ENCODE measurements at regions not wholly inside any gene's neighbourhood (a gene's known extent, or its start where the extent isn't known, plus 50 kb on each side); places are given as distances from the start of the nearest gene placed in this dataset.

DNA sequence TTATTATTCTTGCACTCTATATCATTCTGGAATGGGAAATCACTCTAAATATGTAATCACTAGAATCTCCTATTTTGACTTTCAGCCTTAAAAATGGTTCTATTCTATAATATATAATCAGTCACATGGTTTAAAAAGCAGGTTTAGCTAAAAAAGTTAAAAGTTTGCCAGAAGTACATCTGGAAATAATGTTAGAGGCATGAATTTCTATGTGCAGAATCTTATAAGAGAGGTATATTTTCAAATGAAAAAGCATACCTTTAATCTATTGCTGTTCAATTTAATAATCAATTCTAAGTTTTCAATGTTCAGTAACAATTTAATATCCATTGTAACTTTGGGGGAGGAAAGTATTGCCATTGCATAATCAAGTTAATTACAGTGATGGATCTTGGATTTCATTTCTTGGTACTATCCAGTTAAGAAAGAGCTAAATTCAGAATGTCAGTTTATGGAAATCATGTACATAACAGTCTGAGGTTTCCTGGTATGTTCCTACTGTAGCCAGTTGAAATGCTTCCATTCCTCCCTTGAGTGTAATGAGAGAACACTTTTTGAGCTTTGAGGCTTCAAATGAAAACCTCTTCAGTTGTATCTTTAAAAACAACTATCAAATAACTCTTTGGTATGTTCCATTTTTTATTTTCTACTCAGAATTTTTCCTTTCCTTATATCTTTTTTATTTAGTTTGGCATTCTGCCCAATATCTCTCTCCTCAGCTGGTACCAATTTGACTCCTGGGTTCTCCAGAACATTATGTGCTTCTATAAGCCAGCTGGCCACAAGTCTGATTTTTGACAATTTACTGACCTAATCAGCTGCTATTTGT is 175.7 kb upstream of the COL11A1 start:
- TF ChIP-seq ZZZ3 (IDR thresholded peaks at IDR 0.05; ENCODE audit: control insufficient read depth, insufficient read length, low read depth), result no peak
- TF ChIP-seq ATF7 (IDR thresholded peaks at IDR 0.05; ENCODE audit: low read depth), result no peak
- no peak for TF ChIP-seq CREB1 (IDR thresholded peaks at IDR 0.05; ENCODE audit: low read depth)
- TF ChIP-seq IKZF1 (conservative IDR thresholded peaks at IDR 0.05), result no peak
- no peak for TF ChIP-seq HDAC6 (IDR thresholded peaks at IDR 0.05; ENCODE audit: unreplicated experiment)
- TF ChIP-seq SMAD5 (IDR thresholded peaks at IDR 0.05; ENCODE audit: low read depth), result no peak
- no peak for TF ChIP-seq ZNF384 (IDR thresholded peaks at IDR 0.05; ENCODE audit: borderline replicate concordance, low read depth, low read length)
- no peak for TF ChIP-seq EP300 (IDR thresholded peaks at IDR 0.05; ENCODE audit: borderline replicate concordance in 1 of 2, control insufficient read depth in 1 of 2, low read depth in 2 of 2, low read length in 2 of 2)
- no peak for TF ChIP-seq SMAD1 (IDR thresholded peaks at IDR 0.05; ENCODE audit: low read depth, partially characterized antibody)
- TF ChIP-seq ZNF622 (IDR thresholded peaks at IDR 0.05), result no peak
- no peak for TF ChIP-seq PKNOX1 (IDR thresholded peaks at IDR 0.05)
- TF ChIP-seq E2F4 (IDR thresholded peaks at IDR 0.05; ENCODE audit: low read depth, low read length), result no peak
- TF ChIP-seq RFX5 (IDR thresholded peaks at IDR 0.05; ENCODE audit: low read depth, low read length), result no peak
- TF ChIP-seq KLF5 (IDR thresholded peaks at IDR 0.05; ENCODE audit: partially characterized antibody), result no peak
- no peak for TF ChIP-seq NR2C2 (IDR thresholded peaks at IDR 0.05; ENCODE audit: borderline replicate concordance, control insufficient read depth, insufficient read length, low read depth)
- TF ChIP-seq, protein P1, sequence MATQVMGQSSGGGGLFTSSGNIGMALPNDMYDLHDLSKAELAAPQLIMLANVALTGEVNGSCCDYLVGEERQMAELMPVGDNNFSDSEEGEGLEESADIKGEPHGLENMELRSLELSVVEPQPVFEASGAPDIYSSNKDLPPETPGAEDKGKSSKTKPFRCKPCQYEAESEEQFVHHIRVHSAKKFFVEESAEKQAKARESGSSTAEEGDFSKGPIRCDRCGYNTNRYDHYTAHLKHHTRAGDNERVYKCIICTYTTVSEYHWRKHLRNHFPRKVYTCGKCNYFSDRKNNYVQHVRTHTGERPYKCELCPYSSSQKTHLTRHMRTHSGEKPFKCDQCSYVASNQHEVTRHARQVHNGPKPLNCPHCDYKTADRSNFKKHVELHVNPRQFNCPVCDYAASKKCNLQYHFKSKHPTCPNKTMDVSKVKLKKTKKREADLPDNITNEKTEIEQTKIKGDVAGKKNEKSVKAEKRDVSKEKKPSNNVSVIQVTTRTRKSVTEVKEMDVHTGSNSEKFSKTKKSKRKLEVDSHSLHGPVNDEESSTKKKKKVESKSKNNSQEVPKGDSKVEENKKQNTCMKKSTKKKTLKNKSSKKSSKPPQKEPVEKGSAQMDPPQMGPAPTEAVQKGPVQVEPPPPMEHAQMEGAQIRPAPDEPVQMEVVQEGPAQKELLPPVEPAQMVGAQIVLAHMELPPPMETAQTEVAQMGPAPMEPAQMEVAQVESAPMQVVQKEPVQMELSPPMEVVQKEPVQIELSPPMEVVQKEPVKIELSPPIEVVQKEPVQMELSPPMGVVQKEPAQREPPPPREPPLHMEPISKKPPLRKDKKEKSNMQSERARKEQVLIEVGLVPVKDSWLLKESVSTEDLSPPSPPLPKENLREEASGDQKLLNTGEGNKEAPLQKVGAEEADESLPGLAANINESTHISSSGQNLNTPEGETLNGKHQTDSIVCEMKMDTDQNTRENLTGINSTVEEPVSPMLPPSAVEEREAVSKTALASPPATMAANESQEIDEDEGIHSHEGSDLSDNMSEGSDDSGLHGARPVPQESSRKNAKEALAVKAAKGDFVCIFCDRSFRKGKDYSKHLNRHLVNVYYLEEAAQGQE (IDR thresholded peaks at IDR 0.05; ENCODE audit: low read depth, low read length), result no peak
- Histone ChIP-seq H3K4me1 (ENCODE audit: control insufficient read depth, insufficient read depth, low read length) (no peaks in the 10 kb centered on the region), H2AFZ (ENCODE audit: control insufficient read depth, low read depth, low read length) (no peak overlapping the region), H3K36me3 (ENCODE audit: control insufficient read depth in 2 of 2, insufficient read depth in 2 of 2, low read length in 1 of 2) (no peaks in the 10 kb centered on the region), H3K27me3 (replicated peaks in 1 of 2; ENCODE audit: control insufficient read depth in 2 of 2, insufficient read depth in 2 of 2, low read length in 1 of 2) (no peaks in the 10 kb centered on the region), H3K4me2 (ENCODE audit: control insufficient read depth, insufficient read depth) (no peak overlapping the region), H3K79me2 (ENCODE audit: control insufficient read depth, insufficient read depth, low read length) (no peaks in the 10 kb centered on the region), H3K9ac (ENCODE audit: control insufficient read depth, insufficient read depth, low read length) (no peak overlapping the region), H4K20me1 (ENCODE audit: control insufficient read depth, insufficient read depth) (no peaks in the 10 kb centered on the region), H3K9me3 (replicated peaks; ENCODE audit: control insufficient read depth, insufficient read depth, low read length) (no peaks in the 10 kb centered on the region), H3K27ac (ENCODE audit: control insufficient read depth, insufficient read depth) (no peak overlapping the region), H3K4me3 (no peak overlapping the region)
- DNase-seq (ENCODE audit: low read depth, low spot score) (no peak), ATAC-seq (no peak), FAIRE-seq (no peak)
- RAD21 ChIA-PET (ENCODE audit: unreplicated experiment), result no interaction called here
- POLR2A ChIA-PET, result no interaction called here
- SMC1A ChIA-PET (ENCODE audit: uncharacterized antibody, unreplicated experiment), result interaction anchor here (0.6 kb wide), 1 partner anchor 405 kb away, joined by 3 read pairs; no protein-coding TSS in a partner anchor
- in situ Hi-C loops (cut with MboI), result no loop called here
- BruUV-seq (replicated peaks), result no TSS peak
- CTCF ChIA-PET, result interaction anchor here (1.3 kb wide), 1 partner anchor 177 kb away, joined by 3 read pairs; no protein-coding TSS in a partner anchor
- intact Hi-C loops (cut with micrococcal nuclease; ENCODE audit: unreplicated experiment), result no loop called here
